ENCODE measurements at regions not wholly inside any gene's neighbourhood (a gene's known extent, or its start where the extent isn't known, plus 50 kb on each side); places are given as distances from the start of the nearest gene placed in this dataset.
"Not testable (repeated sequence)": the region's sequence is repeated elsewhere in the genome, so short reads cannot be mapped to it uniquely, and the experiment has no call there.

GRCh38 chr11:112693781-112694180 is 267.4 kb upstream of the NCAM1 start:
- H3K4me3 ChIP-seq (ENCODE audit: low read length) = no peak overlapping the region
- DNase-seq (ENCODE audit: low read depth) = no peak
- TF ChIP-seq, protein P1, sequence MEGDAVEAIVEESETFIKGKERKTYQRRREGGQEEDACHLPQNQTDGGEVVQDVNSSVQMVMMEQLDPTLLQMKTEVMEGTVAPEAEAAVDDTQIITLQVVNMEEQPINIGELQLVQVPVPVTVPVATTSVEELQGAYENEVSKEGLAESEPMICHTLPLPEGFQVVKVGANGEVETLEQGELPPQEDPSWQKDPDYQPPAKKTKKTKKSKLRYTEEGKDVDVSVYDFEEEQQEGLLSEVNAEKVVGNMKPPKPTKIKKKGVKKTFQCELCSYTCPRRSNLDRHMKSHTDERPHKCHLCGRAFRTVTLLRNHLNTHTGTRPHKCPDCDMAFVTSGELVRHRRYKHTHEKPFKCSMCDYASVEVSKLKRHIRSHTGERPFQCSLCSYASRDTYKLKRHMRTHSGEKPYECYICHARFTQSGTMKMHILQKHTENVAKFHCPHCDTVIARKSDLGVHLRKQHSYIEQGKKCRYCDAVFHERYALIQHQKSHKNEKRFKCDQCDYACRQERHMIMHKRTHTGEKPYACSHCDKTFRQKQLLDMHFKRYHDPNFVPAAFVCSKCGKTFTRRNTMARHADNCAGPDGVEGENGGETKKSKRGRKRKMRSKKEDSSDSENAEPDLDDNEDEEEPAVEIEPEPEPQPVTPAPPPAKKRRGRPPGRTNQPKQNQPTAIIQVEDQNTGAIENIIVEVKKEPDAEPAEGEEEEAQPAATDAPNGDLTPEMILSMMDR (conservative IDR thresholded peaks at IDR 0.05; ENCODE audit: low read length) = no peak

GRCh38 chr11:112694245-112694644 is 267.0 kb upstream of the NCAM1 start:
- H3K4me3 ChIP-seq (ENCODE audit: low read length) = no peak overlapping the region
- TF ChIP-seq, protein P1 (conservative IDR thresholded peaks at IDR 0.05; ENCODE audit: low read length) = no peak
- DNase-seq (ENCODE audit: low read depth) = no peak

GRCh38 chr11:112694813-112695212 is 266.4 kb upstream of the NCAM1 start:
- TF ChIP-seq, protein P1 (conservative IDR thresholded peaks at IDR 0.05; ENCODE audit: low read length) = no peak
- no peak for DNase-seq (ENCODE audit: low read depth)
- H3K4me3 ChIP-seq (ENCODE audit: low read length) = no peak overlapping the region

- TF ChIP-seq, protein P1 (conservative IDR thresholded peaks at IDR 0.05; ENCODE audit: low read length) = peak; percentile 11; the same call in 1 of the 2 replicates
- no peak overlapping the region for H3K4me3 ChIP-seq (ENCODE audit: low read length)
- no peak for DNase-seq (ENCODE audit: low read depth)
Measured at GRCh38 chr11:112697391-112698178, 263.6 kb upstream of the NCAM1 start.

DNA sequence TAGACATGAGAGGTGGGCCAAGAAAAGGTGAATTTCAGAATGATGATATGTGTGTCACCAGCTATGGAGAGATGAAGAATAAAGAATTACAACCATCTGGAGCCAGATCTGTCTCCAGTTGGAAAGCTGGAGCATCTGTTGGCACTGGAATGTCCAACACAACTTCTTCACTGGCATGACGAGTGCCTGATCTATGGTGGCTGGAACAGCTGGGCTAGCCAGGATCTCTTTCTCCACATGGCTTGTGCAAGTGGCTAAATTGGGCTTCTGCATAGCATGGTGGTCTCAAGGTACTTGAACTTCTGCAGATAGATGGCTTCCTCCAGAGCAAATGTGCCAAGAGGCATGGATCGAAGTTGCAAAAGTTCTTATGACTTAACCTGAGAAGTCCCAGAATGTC is 256.1 kb upstream of the NCAM1 start:
- TF ChIP-seq, protein P1 (conservative IDR thresholded peaks at IDR 0.05; ENCODE audit: low read length) = no peak
- no peak for DNase-seq (ENCODE audit: low read depth)
- no peak overlapping the region for H3K4me3 ChIP-seq (ENCODE audit: low read length)

DNA sequence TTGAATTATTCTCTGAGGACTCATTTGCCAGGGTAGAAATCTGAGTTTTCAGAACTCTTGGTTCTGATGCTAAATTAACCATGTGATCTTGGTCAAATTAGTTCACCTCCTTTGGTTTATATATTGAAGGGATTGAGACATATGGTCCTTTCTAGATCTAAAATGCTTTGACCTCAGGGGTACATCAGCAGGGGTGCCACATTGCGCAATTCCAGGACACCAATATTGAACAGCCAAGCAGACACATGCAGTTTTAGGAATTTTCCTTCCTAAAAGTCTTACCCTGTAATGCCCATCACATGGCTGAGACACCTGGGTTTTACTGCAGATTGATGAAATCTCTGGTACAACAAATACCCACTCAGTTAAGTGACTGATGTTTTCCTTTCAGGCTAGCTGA is 254.4 kb upstream of the NCAM1 start:
- no peak for DNase-seq (ENCODE audit: low read depth)
- TF ChIP-seq, protein P1 (conservative IDR thresholded peaks at IDR 0.05; ENCODE audit: low read length) = no peak
- no peak overlapping the region for H3K4me3 ChIP-seq (ENCODE audit: low read length)

- not testable (repeated sequence) for DNase-seq (ENCODE audit: low read depth); H3K4me3 ChIP-seq (ENCODE audit: low read length)
Measured at GRCh38 chr11:112714340-112714739, 246.9 kb upstream of the NCAM1 start.

Data from AG10803 (cell line).